ENCODE measurements at regions not wholly inside any gene's neighbourhood (a gene's known extent, or its start where the extent isn't known, plus 50 kb on each side); places are given as distances from the start of the nearest gene placed in this dataset.
"Not testable (repeated sequence)": the region's sequence is repeated elsewhere in the genome, so short reads cannot be mapped to it uniquely, and the experiment has no call there.

DNA sequence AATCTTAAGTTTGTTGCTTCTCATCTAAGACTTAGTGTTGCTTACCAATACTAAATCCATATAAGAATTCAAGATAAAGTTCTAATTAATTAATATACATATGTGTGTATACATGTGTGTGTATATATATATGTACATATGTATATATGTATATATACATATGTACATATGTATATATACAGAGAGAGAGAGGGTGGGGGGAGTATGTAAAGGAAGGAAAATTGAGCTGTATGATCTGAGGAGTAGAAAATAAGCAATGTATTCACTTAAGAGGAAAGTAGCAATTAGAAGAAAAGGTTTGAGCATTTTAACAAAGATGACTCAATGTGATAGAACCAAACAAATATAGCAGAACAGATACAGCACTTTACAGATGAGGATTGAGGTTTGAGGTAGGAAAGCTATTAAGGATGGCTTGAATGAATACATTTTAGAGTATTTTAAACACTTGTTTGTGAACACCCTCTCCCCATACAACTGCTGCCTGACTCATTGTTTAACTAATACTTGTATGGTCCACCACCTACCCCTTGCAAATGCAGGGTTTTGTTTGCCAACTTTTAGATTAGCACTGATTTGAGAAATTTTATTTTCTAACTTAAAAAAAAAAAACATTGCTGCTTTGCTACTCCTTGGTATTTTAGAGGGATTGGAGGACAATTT lies 681.1 kb upstream of the CADM2 start:
- DNase-seq: no peak

DNA sequence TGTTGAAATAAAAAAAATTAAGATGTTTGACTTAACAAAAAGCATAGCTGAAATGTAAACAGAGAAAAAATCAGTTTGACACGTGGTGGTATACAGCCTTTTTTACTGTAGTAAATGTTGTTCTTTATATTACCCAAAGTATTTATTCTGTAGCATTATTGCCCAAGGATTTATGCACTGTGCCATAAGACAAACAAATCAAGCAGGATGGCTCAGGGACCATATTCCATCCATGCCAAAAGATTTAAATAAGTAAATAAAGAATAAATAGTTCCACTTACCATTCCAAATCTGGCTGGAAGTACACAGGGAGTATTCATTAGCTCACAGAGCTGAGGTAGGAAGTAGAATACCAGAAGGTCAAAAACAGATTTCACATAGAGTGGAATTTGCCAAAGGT lies 666.7 kb upstream of the CADM2 start:
- no peak for DNase-seq

DNA sequence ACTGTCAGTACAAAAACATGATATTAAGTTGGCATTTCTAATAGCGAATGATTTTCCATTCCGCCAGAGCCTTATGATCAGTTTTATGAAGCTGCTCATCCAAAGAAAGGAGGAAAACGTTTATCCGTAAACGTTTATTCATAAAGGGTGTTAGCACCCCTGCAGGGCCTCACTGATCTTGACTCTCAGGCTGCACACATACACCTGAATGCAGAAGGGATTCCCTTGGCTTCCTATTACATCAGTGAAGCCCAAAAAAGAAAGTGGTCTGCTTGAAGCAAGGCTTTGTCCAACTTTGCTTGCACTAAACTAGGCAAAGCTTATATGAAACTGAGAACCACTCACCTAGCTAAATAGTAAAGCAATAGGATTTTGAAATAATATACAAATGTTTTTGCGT lies 659.5 kb upstream of the CADM2 start:
- no peak for DNase-seq

DNA sequence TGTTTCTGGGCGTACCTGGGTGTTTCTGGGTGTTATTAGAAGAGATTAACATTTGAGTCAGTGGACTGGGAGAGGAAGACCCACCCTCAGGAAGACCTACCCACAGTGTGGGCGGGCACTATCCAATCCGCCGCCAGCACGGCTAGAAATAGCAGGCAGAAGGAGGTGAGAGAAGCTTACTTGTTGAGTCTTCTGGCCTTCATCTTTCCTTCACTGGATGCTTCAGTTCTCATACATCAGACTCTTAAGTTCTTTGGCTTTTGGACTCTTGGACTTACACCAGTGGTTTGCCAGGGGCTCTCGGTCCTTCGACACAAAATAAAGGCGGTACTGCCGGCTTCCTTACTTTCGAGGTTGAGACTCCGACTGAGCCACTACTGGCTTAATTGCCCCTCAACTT lies 654.6 kb upstream of the CADM2 start:
- DNase-seq: no peak

DNA sequence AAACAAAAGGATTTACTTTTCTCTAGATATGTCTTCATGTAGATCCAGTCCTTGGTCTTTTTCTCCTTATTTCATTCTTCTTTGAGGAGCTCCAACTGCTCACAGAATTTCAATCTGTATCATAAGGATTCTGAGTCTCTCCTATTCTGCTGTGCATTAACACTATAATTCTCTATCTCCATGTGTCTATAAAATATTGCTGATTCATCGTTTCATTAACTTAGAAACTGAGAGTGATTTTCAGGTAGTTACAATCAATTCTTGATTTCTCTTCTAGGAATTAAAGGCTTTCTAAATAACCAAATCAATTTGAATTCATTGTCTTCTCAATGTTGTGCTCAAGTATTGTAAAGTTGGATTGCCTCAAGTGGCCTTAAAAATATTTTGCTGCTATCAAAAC lies 651.5 kb upstream of the CADM2 start:
- no peak for DNase-seq

DNA sequence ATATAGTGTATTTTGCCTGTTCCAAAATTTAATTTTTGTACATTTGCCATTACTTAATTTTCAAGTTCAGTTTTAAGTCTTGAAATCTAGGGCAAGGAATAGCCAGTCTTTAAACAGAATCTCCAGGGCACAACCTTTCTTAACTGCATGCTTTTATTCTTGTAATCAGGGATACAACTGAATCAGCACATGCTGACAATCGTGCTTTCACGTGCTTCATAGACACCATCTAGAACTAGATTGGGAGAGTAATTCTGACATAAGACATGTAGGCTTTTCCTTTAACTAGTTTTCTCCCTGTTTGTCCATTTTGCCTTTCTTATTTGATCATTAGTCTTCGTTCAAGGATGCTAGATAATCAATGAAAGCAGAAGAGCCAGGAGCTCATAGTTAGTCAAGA lies 650.4 kb upstream of the CADM2 start:
- no peak for DNase-seq

DNA sequence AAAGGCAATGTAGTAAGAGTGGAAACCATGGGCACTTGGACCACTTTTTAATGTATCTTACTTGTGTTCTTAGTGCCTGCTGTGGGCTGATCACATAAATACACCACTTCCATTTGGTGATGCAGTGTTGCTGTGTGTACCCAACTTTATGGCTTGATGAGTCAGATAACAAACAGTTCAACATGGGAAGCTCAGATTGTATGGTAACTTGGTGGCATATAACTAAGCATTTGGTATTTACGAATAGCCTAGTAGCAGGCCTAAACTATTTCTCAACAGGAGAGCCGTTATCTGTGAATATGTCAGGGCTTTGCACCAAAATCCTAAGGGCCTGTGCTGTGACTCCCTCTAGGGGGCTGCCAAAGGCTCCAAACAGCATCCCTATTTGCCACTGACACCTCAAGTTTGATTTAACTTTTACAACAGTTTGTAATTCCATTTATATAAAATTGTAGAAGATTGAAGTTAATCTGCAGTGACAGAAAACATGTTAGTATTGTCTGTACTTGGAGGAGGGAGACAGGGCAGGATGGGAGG lies 640.4 kb upstream of the CADM2 start:
- no peak for DNase-seq

DNA sequence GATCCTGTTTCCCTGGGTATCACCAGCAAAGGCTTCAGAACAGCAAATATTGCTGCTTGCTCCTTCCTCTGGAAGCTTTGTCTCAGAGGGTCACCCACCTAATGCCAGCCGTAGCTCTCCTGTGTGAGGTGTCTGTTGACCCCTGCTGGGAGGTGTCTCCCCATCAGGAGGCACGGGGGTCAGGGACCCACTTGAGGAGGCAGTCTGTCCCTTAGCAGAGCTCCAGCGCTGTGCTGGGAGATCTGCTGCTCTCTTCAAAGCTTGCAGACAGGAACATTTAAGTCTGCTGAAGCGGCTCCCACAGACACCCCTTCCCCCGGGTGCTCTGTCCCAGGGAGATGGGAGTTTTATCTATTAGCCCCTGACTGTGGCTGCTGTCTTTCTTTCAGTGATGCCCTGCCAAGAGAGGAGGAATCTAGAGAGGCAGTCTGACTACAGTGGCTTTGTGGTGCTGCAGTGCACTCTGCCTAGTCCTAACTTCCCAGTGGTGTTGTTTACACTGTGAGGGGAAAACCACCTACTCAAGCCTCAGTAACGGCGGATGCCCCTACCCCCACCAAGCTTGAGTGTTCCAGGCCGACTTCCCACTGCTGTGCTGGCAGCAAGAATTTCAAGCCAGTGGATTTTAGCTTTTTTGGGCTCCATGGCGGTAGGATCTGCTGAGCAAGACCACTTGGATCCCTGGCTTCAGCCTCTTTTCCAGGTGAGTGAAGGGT lies 593.1 kb upstream of the CADM2 start:
- not testable (repeated sequence) for DNase-seq

Measured in NCI-H1694 (cell line).